Body of pancreas (tissue), 4 donors: ENCODE measurements at regions not wholly inside any gene's neighbourhood (a gene's known extent, or its start where the extent isn't known, plus 50 kb on each side); places are given as distances from the start of the nearest gene placed in this dataset.

ENCODE experiments used
- CTCF ChIP-seq, 7 experiments: fragments of 450-650 bp in 4 of 7; fragments of 200-600 bp in 3 of 7; sonication (generic) in 3 of 7; IDR thresholded peaks; one replicate each; pipeline ENCODE4 v1.5.1; 2016 to 2019; ENCODE audit warnings: antibody characterized with exemption in 7 of 7
- POLR2A ChIP-seq, 3 donors: fragments of 450-650 bp; IDR thresholded peaks; one replicate each; pipeline ENCODE4 v1.6.1; 2016; ENCODE audit warnings: antibody characterized with exemption in 3 of 3, mild to moderate bottlenecking in 2 of 3

- TF ChIP-seq POLR2A (IDR thresholded peaks at IDR 0.05): no peak
- no peak for TF ChIP-seq CTCF (IDR thresholded peaks at IDR 0.05)
Measured at GRCh38 chr2:41958251-41958650, 89.6 kb upstream of the PKDCC start.
